ENCODE measurements at regions not wholly inside any gene's neighbourhood (a gene's known extent, or its start where the extent isn't known, plus 50 kb on each side); places are given as distances from the start of the nearest gene placed in this dataset.
A peak's percentile ranks its signal among the peaks of the same experiment; 100 is the strongest.

- WGBS = 83% methylated on average over 19 of the region's 19 CpGs
- H3K4me1 ChIP-seq = no peaks in the 10 kb centered on the region
- H3K27me3 ChIP-seq = peaks cover 3% of the 10 kb centered on the region
- no peaks in the 10 kb centered on the region for H3K9me3 ChIP-seq
- no peak overlapping the region for H3K27ac ChIP-seq
- no peak for TF ChIP-seq POLR2AphosphoS5 (IDR thresholded peaks at IDR 0.05)
- TF ChIP-seq CTCF (IDR thresholded peaks at IDR 0.05) = no peak
- TF ChIP-seq POLR2A (IDR thresholded peaks at IDR 0.05) = no peak
- no peak for TF ChIP-seq EP300 (IDR thresholded peaks at IDR 0.05)
- no peaks in the 10 kb centered on the region for H3K36me3 ChIP-seq
- DNase-seq (ENCODE audit: low spot score in 2 of 2) = peak in 1 of 2 donors; percentile 34
- no peak overlapping the region for H3K4me3 ChIP-seq
Observed at GRCh38 chr6:166770216-166771116, 143.4 kb upstream of the RPS6KA2 start.

- Histone ChIP-seq H3K27ac (no peak overlapping the region), H3K27me3 (peaks cover 3% of the 10 kb centered on the region), H3K9me3 (no peaks in the 10 kb centered on the region), H3K36me3 (no peaks in the 10 kb centered on the region), H3K4me3 (no peak overlapping the region), H3K4me1 (no peaks in the 10 kb centered on the region)
- peak in 1 of 2 donors; percentile 41 for DNase-seq (ENCODE audit: low spot score in 2 of 2)
- 92% methylated on average over 7 of the region's 7 CpGs for WGBS
- TF ChIP-seq POLR2AphosphoS5 (IDR thresholded peaks at IDR 0.05) = no peak
Observed at GRCh38 chr6:166769648-166770047, 142.6 kb upstream of the RPS6KA2 start.

- peaks cover 3% of the 10 kb centered on the region for H3K27me3 ChIP-seq
- WGBS = 74% methylated on average over 7 of the region's 8 CpGs
- no peak overlapping the region for H3K4me3 ChIP-seq
- no peaks in the 10 kb centered on the region for H3K36me3 ChIP-seq
- DNase-seq (ENCODE audit: low spot score in 2 of 2) = peak in 1 of 2 donors; percentile 49
- H3K9me3 ChIP-seq = no peaks in the 10 kb centered on the region
- TF ChIP-seq EP300 (IDR thresholded peaks at IDR 0.05) = no peak
- no peak for TF ChIP-seq POLR2AphosphoS5 (IDR thresholded peaks at IDR 0.05)
- no peak for TF ChIP-seq CTCF (IDR thresholded peaks at IDR 0.05)
- no peak for TF ChIP-seq POLR2A (IDR thresholded peaks at IDR 0.05)
- H3K4me1 ChIP-seq = no peaks in the 10 kb centered on the region
- H3K27ac ChIP-seq = no peak overlapping the region
Observed at GRCh38 chr6:166768761-166769160, 141.7 kb upstream of the RPS6KA2 start.

- Histone ChIP-seq H3K4me3 (no peak overlapping the region), H3K4me1 (no peaks in the 10 kb centered on the region), H3K27me3 (no peaks in the 10 kb centered on the region), H3K27ac (no peak overlapping the region), H3K9me3 (no peaks in the 10 kb centered on the region), H3K36me3 (no peaks in the 10 kb centered on the region)
- WGBS = 86% methylated on average over 16 of the region's 16 CpGs
- DNase-seq (ENCODE audit: low spot score in 2 of 2) = peak in 1 of 2 donors; percentile 41
- TF ChIP-seq EP300 (IDR thresholded peaks at IDR 0.05) (no peak), POLR2A (IDR thresholded peaks at IDR 0.05) (no peak), CTCF (IDR thresholded peaks at IDR 0.05) (no peak), POLR2AphosphoS5 (IDR thresholded peaks at IDR 0.05) (no peak)
Observed at GRCh38 chr6:166767230-166767629, 140.2 kb upstream of the RPS6KA2 start.

GRCh38 chr6:166766769-166767168 lies 139.7 kb upstream of the RPS6KA2 start:
- DNase-seq (ENCODE audit: low spot score in 2 of 2) = peak in 1 of 2 donors; percentile 65
- no peak overlapping the region for H3K27ac ChIP-seq
- no peaks in the 10 kb centered on the region for H3K36me3 ChIP-seq
- no peak overlapping the region for H3K4me3 ChIP-seq
- H3K9me3 ChIP-seq = no peaks in the 10 kb centered on the region
- no peaks in the 10 kb centered on the region for H3K4me1 ChIP-seq
- H3K27me3 ChIP-seq = peaks cover 3% of the 10 kb centered on the region
- TF ChIP-seq CTCF (IDR thresholded peaks at IDR 0.05) = no peak
- no peak for TF ChIP-seq POLR2A (IDR thresholded peaks at IDR 0.05)
- TF ChIP-seq POLR2AphosphoS5 (IDR thresholded peaks at IDR 0.05) = no peak
- no peak for TF ChIP-seq EP300 (IDR thresholded peaks at IDR 0.05)
- WGBS = 70% methylated on average over 10 of the region's 10 CpGs
